A549 (cell line): ENCODE measurements at regions not wholly inside any gene's neighbourhood (a gene's known extent, or its start where the extent isn't known, plus 50 kb on each side); places are given as distances from the start of the nearest gene placed in this dataset.

Experiments
- ATAC-seq, 2 experiments: fragments of 200-7000 bp in 1 of 2; fragments of >200 bp in 1 of 2; cut with Nextera tagmentation in 1 of 2; cut with Tn5 transposase in 1 of 2; 3 replicates each; pipeline versions ENCODE4 v1.8.0 to v1.9.1; 2018 to 2020; ENCODE audit warnings: mild to moderate bottlenecking in 1 of 2, moderate library complexity in 1 of 2
- CTCF ChIA-PET: fragments of 300-600 bp; sonication (Branson Sonifier 250); formaldehyde crosslinking; extraction: SDS; loops from one replicate; lab custom pipeline; 2021; ENCODE audit warnings: antibody characterized with exemption, inconsistent platforms; lab: Yijun Ruan, JAX
- POLR2A ChIA-PET: fragments of 350-600 bp; formaldehyde crosslinking; extraction: SDS; loops from one replicate; lab custom pipeline; 2021; ENCODE audit warnings: antibody characterized with exemption, inconsistent platforms; lab: Yijun Ruan, JAX
- DNase-seq, 2 experiments: peaks; one replicate each; pipeline versions ENCODE4 v3.0.0 to v3.0.0-alpha.2; 2011 to 2016; ENCODE audit warnings: low read depth in 1 of 2, low spot score in 1 of 2
- FAIRE-seq: peaks from 2 replicates; lab custom pipeline; 2011; peaks lifted over from hg19 to GRCh38; lab: Jason Lieb, UNC
- H3K27ac ChIP-seq, 2 experiments: fragments of >200 bp; sonication (Bioruptor Twin); formaldehyde crosslinking; 3 replicates each; pipeline ENCODE4 v1.5.1; 2016 to 2017
- H3K4me1 ChIP-seq: fragments of >200 bp; sonication (Bioruptor Twin); formaldehyde crosslinking; 3 replicates; pipeline ENCODE4 v1.6.1; 2016
- H3K4me2 ChIP-seq: fragments of >200 bp; sonication (Bioruptor Twin); formaldehyde crosslinking; 3 replicates; pipeline ENCODE4 v1.6.1; 2016
- H3K4me3 ChIP-seq: fragments of >200 bp; sonication (Bioruptor Twin); formaldehyde crosslinking; 3 replicates; pipeline ENCODE4 v1.5.1; 2016
- H3K9me3 ChIP-seq: fragments of >200 bp; sonication (Bioruptor Twin); formaldehyde crosslinking; 3 replicates; pipeline ENCODE4 v1.6.1; 2016
- CHD4 ChIP-seq: fragments of 200-600 bp; sonication (generic); IDR thresholded peaks from 2 replicates; pipeline ENCODE4 v1.6.1; 2016; ENCODE audit warnings: antibody characterized with exemption, mild to moderate bottlenecking, borderline replicate concordance
- EHF ChIP-seq: fragments of 250-450 bp; sonication (Bioruptor Pico); IDR thresholded peaks from 2 replicates; pipeline ENCODE4 v1.5.0; 2020; ENCODE audit warnings: mild to moderate bottlenecking
- FOSB ChIP-seq: fragments of 250-450 bp; sonication (Bioruptor Pico); IDR thresholded peaks from 2 replicates; pipeline ENCODE4 v1.5.0; 2020; ENCODE audit warnings: mild to moderate bottlenecking, moderate library complexity
- HDAC2 ChIP-seq: fragments of 200-600 bp; sonication (generic); IDR thresholded peaks from 2 replicates; pipeline ENCODE4 v1.6.1; 2016
- HEYL ChIP-seq: fragments of 250-450 bp; sonication (Bioruptor Pico); IDR thresholded peaks from 2 replicates; pipeline ENCODE4 v1.8.0; 2021; ENCODE audit warnings: mild to moderate bottlenecking, moderate library complexity
- HOXB13 ChIP-seq: fragments of 250-450 bp; sonication (Bioruptor Pico); IDR thresholded peaks from 2 replicates; pipeline ENCODE4 v1.5.0; 2020; ENCODE audit warnings: low read depth, mild to moderate bottlenecking, moderate library complexity
- NPAS2 ChIP-seq: fragments of 250-450 bp; sonication (Bioruptor Pico); IDR thresholded peaks from 2 replicates; pipeline ENCODE4 v1.8.0; 2022; ENCODE audit warnings: mild to moderate bottlenecking, moderate library complexity, borderline replicate concordance
- PHF8 ChIP-seq: fragments of 200-600 bp; sonication (generic); IDR thresholded peaks from 2 replicates; pipeline ENCODE4 v1.6.1; 2016; ENCODE audit warnings: low read depth, mild to moderate bottlenecking, antibody characterized with exemption, moderate library complexity, borderline replicate concordance
- POLR2AphosphoS2 ChIP-seq: conservative IDR thresholded peaks from 2 replicates; pipeline ENCODE4 v1.6.1; 2012; ENCODE audit warnings: low read length, improper control_type of control experiment, inconsistent platforms
- RCOR1 ChIP-seq: fragments of 150-350 bp; IDR thresholded peaks from 2 replicates; pipeline ENCODE4 v1.6.1; 2014; ENCODE audit warnings: antibody characterized with exemption, low read length, low read depth
- SMC3 ChIP-seq: fragments of >200 bp; sonication (Bioruptor Twin); formaldehyde crosslinking; IDR thresholded peaks from 3 replicates; pipeline ENCODE4 v1.6.1; 2018; ENCODE audit warnings: inconsistent platforms
- TP53 ChIP-seq: fragments of 250-450 bp; sonication (Bioruptor Pico); IDR thresholded peaks from 2 replicates; pipeline ENCODE4 v1.5.0; 2021; ENCODE audit warnings: mild to moderate bottlenecking, moderate library complexity
- ZC3H11A ChIP-seq: fragments of 450-650 bp; IDR thresholded peaks from 2 replicates; pipeline ENCODE4 v1.6.1; 2014; ENCODE audit warnings: antibody characterized with exemption, mild to moderate bottlenecking
- WGBS: methylation state at CpG from one replicate; pipeline ENCODE4 v1.1.6; 2017; ENCODE audit errors: missing lambda C conversion rate; 5-methylcytosine and 5-hydroxymethylcytosine counted together
- TF ChIP-seq, protein P1 (sequence below): IDR thresholded peaks from 2 replicates; pipeline ENCODE4 v1.6.1; 2012
- TF ChIP-seq, protein P2 (sequence below): IDR thresholded peaks from 2 replicates; pipeline ENCODE4 v1.6.1; 2012
- TF ChIP-seq, protein P3 (sequence below): fragments of 200-600 bp; sonication (generic); IDR thresholded peaks from 2 replicates; pipeline ENCODE4 v1.6.1; 2016; ENCODE audit warnings: antibody characterized with exemption, mild to moderate bottlenecking, moderate library complexity
- TF ChIP-seq, protein P4 (sequence below): fragments of >200 bp; sonication (Bioruptor Twin); formaldehyde crosslinking; IDR thresholded peaks from 3 replicates; pipeline ENCODE4 v1.6.1; 2016
- TF ChIP-seq, protein P5 (sequence below): fragments of 250-450 bp; sonication (Bioruptor Pico); IDR thresholded peaks from 2 replicates; pipeline ENCODE4 v1.5.0; 2021; ENCODE audit warnings: mild to moderate bottlenecking, moderate library complexity, borderline replicate concordance

DNA sequence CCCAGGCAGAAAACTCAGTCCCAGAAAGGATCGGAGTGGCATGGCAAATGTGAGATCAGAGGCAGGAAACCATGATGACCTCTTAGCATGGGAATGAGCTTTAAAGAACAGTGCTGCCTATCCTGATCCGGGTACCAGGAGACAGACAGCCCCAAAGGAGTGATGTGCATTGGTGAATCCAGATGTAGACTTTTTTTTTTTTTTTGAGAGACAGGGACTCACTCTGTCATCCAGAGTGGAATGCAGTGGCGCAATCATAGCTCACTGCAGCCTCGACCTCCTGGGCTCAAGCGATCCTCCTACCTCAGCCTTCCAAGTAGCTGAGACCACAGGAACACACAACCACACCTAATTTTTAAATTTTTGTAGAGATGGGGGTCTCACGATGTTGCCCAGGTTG, 122.7 kb downstream of the VAPA start:
- CTCF ChIA-PET, result no interaction called here
- TF ChIP-seq CHD4, result no peak
- TF ChIP-seq, protein P1, sequence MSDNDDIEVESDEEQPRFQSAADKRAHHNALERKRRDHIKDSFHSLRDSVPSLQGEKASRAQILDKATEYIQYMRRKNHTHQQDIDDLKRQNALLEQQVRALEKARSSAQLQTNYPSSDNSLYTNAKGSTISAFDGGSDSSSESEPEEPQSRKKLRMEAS, result no peak
- TF ChIP-seq, protein P2, sequence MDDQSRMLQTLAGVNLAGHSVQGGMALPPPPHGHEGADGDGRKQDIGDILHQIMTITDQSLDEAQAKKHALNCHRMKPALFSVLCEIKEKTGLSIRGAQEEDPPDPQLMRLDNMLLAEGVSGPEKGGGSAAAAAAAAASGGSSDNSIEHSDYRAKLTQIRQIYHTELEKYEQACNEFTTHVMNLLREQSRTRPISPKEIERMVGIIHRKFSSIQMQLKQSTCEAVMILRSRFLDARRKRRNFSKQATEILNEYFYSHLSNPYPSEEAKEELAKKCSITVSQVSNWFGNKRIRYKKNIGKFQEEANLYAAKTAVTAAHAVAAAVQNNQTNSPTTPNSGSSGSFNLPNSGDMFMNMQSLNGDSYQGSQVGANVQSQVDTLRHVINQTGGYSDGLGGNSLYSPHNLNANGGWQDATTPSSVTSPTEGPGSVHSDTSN, result no peak
- no peak for TF ChIP-seq EHF (CRISPR knock-in tag)
- no peak for TF ChIP-seq RCOR1
- TF ChIP-seq, protein P3, sequence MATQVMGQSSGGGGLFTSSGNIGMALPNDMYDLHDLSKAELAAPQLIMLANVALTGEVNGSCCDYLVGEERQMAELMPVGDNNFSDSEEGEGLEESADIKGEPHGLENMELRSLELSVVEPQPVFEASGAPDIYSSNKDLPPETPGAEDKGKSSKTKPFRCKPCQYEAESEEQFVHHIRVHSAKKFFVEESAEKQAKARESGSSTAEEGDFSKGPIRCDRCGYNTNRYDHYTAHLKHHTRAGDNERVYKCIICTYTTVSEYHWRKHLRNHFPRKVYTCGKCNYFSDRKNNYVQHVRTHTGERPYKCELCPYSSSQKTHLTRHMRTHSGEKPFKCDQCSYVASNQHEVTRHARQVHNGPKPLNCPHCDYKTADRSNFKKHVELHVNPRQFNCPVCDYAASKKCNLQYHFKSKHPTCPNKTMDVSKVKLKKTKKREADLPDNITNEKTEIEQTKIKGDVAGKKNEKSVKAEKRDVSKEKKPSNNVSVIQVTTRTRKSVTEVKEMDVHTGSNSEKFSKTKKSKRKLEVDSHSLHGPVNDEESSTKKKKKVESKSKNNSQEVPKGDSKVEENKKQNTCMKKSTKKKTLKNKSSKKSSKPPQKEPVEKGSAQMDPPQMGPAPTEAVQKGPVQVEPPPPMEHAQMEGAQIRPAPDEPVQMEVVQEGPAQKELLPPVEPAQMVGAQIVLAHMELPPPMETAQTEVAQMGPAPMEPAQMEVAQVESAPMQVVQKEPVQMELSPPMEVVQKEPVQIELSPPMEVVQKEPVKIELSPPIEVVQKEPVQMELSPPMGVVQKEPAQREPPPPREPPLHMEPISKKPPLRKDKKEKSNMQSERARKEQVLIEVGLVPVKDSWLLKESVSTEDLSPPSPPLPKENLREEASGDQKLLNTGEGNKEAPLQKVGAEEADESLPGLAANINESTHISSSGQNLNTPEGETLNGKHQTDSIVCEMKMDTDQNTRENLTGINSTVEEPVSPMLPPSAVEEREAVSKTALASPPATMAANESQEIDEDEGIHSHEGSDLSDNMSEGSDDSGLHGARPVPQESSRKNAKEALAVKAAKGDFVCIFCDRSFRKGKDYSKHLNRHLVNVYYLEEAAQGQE, result no peak
- no peak for TF ChIP-seq HEYL (CRISPR knock-in tag)
- Histone ChIP-seq H3K4me2 (no peak overlapping the region), H3K4me3 (no peak overlapping the region), H3K9me3 (no peaks in the 10 kb centered on the region), H3K27ac (no peak overlapping the region), H3K4me1 (no peaks in the 10 kb centered on the region)
- 41% methylated on average over 6 of the region's 6 CpGs for WGBS
- DNase-seq (no peak), FAIRE-seq (no peak), ATAC-seq (no peak)
- POLR2A ChIA-PET, result no interaction called here

DNA sequence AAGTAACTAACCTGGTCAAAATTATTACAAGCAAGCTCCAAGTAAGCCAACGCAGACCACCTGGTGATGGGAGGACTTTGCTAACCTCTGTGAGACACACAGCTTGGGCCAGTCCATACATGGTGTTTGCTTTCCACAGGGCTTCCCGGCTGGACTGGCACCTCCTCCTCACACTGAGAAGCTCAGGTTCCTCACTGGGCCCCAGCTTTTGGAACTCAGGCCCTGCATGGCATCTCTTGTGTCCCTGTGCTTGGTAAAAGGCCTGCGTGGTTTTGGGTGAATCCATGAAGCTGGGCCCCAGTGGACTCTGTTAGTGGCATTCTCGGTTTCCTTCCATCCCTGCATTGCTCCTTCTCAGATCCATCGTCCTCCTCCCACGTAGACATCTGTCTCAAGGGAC, 123.4 kb downstream of the VAPA start:
- ATAC-seq, result no peak
- CTCF ChIA-PET, result no interaction called here
- FAIRE-seq, result no peak

DNA sequence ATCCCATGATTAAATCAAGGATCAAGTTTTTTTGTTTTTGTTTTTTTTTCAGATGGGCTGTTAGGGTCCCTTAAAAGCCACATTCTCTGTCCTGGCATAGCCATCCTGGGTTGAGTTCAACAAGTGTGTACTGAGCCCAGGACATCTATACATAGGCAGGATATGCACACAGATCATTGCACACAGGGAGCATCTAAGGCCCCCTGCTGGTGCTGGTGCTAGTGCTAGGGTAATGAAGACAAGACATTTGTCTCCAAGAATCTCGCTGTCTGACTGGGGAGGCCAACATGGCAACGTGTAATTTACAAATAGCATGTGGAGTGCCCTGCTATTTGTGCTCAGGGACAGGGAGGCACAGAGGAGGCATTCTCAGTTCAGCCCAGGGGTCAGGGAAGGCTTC, 124.5 kb downstream of the VAPA start:
- no peaks in the 10 kb centered on the region for H3K9me3 ChIP-seq
- no peaks in the 10 kb centered on the region for H3K4me1 ChIP-seq
- FAIRE-seq (no peak), DNase-seq (no peak), ATAC-seq (no peak)
- ChIA-PET POLR2A (no interaction called here), CTCF (interaction anchor here (0.6 kb wide), 1 partner anchor 20 kb away, joined by 3 read pairs; no protein-coding TSS in a partner anchor)
- H3K4me2 ChIP-seq, result no peak overlapping the region
- WGBS, result no CpG with 5 or more reads among the region's 2 CpGs
- H3K27ac ChIP-seq, result no peak overlapping the region
- H3K4me3 ChIP-seq, result no peak overlapping the region
- TF ChIP-seq POLR2AphosphoS2 (no peak), HDAC2 (no peak), NPAS2 (CRISPR knock-in tag) (no peak), FOSB (CRISPR knock-in tag) (no peak), SMC3 (no peak), TP53 (CRISPR knock-in tag) (no peak), PHF8 (no peak)
- TF ChIP-seq, protein P3, result no peak
- TF ChIP-seq, protein P2, result no peak
- TF ChIP-seq, protein P4, sequence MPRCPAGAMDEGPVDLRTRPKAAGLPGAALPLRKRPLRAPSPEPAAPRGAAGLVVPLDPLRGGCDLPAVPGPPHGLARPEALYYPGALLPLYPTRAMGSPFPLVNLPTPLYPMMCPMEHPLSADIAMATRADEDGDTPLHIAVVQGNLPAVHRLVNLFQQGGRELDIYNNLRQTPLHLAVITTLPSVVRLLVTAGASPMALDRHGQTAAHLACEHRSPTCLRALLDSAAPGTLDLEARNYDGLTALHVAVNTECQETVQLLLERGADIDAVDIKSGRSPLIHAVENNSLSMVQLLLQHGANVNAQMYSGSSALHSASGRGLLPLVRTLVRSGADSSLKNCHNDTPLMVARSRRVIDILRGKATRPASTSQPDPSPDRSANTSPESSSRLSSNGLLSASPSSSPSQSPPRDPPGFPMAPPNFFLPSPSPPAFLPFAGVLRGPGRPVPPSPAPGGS, result no peak
- TF ChIP-seq, protein P1, result no peak

More for the DNA sequence above, 123.4 kb downstream of the VAPA start:
- no peak for DNase-seq
- Histone ChIP-seq H3K9me3 (no peaks in the 10 kb centered on the region), H3K27ac (no peak overlapping the region), H3K4me3 (no peak overlapping the region), H3K4me2 (no peak overlapping the region), H3K4me1 (no peaks in the 10 kb centered on the region)
- POLR2A ChIA-PET, result no interaction called here
- TF ChIP-seq NPAS2 (CRISPR knock-in tag) (no peak), HOXB13 (no peak), ZC3H11A (no peak), CHD4 (no peak)
- TF ChIP-seq, protein P5, sequence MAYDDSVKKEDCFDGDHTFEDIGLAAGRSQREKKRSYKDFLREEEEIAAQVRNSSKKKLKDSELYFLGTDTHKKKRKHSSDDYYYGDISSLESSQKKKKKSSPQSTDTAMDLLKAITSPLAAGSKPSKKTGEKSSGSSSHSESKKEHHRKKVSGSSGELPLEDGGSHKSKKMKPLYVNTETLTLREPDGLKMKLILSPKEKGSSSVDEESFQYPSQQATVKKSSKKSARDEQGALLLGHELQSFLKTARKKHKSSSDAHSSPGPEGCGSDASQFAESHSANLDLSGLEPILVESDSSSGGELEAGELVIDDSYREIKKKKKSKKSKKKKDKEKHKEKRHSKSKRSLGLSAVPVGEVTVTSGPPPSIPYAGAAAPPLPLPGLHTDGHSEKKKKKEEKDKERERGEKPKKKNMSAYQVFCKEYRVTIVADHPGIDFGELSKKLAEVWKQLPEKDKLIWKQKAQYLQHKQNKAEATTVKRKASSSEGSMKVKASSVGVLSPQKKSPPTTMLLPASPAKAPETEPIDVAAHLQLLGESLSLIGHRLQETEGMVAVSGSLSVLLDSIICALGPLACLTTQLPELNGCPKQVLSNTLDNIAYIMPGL (CRISPR knock-in tag), result no peak
- 60% methylated on average over 6 of the region's 6 CpGs for WGBS
